GM21390 (cell line): ENCODE measurements at regions not wholly inside any gene's neighbourhood (a gene's known extent, or its start where the extent isn't known, plus 50 kb on each side); places are given as distances from the start of the nearest gene placed in this dataset.
"Not testable (repeated sequence)": the region's sequence is repeated elsewhere in the genome, so short reads cannot be mapped to it uniquely, and the experiment has no call there.

Source experiments
- ATAC-seq: cut with Tn5 transposase; IDR thresholded peaks from one replicate; pipeline ENCODE4 v1.9.1; 2021; ENCODE audit not compliant: unreplicated experiment

DNA sequence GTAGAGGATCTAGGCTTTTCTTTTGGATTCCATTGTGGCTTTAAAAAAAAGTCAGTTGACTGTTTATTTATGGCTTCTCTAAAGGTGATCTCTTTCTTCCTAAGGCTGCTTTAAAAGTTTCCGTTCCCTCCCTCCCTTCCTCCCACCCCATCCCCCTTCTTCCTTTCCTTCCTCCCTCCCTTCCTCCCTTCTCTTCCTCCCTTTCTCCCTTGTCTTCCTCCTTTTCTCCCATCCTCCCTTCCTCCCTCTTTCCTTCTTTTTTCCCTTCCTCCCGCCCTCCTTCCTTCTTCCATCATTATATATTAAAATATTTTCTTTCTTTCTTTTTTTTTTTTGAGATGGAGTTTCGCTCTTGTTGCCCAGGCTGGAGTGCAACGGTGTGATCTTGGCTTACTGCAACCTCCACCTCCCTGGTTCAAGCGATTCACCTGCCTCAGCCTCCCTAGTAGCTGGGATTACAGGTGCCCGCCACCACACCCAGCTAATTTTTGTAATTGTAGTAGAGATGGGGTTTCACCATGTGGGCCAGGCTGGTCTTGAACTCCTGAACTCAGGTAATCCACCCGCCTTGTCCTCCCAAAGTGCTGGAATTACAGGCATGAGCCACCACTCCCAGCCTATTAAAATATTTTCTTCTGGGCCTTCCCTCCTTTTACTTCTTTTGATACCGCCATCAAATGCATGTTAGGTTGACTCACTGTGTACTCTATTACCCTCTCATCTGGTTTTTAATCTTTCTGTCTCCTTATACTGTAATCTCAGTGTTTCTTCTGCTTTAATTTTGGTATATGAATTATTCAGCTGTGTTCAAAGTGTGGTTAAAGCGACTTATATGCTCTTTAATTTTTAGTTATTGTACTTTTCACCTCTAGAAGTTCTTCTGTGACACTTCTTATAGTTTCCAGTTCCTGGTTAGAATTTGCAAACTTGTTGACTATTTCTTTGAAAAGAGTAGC is 59.2 kb upstream of the ATP5PO start:
- ATAC-seq = no peak

- ATAC-seq = no peak
Measured at GRCh38 chr21:33973268-33973667, 57.7 kb upstream of the ATP5PO start.

DNA sequence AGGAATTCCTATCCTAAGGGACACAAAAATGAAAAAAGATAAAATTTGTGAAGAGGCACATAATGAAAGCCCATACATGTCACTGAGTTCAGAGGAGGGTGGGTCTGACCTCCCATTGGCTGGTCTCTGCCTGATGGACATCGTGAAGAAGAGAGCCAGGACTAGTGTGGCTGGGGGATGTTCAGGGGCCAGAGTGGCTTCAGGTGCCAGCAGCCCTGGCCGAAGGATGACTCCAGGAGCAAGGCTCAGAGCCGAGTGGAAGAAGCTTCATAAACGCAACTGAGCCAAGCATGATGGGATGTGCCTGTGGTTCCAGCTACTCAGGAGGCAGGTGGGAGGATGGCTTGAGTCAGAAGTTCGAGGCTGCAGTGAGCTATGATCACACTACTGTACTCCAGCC is 56.9 kb upstream of the ATP5PO start:
- no peak for ATAC-seq

GRCh38 chr21:33971492-33972013 is 55.9 kb upstream of the ATP5PO start:
- no peak for ATAC-seq

GRCh38 chr21:33969581-33969980 is 54.0 kb upstream of the ATP5PO start:
- ATAC-seq = no peak

- ATAC-seq = no peak
Measured at GRCh38 chr21:33968995-33969348, 53.4 kb upstream of the ATP5PO start.

- ATAC-seq = no peak
Measured at GRCh38 chr21:33968080-33968994, 52.7 kb upstream of the ATP5PO start.

DNA sequence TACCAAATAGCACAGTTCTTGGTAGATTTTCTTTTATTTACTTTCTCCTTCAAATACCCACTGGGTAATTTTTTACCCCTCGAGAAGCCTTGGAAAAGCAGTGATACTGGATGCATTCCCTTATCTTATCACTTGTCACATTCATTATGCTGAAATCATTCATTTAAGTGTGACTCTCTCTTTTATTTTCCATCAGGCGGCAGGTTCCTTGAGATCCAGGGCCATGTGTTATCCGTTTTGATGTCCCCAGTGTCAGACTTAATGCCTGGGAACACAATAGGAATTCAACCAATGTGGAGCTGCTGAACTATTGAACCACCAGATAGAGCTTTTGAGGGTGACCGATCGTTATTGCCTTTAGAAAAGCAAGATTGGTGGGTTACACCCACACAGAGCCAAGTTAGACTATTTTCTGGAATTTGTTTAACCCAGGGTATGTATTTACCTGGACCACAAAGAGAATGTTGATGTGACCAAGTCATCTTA is 51.5 kb upstream of the ATP5PO start:
- ATAC-seq = no peak

DNA sequence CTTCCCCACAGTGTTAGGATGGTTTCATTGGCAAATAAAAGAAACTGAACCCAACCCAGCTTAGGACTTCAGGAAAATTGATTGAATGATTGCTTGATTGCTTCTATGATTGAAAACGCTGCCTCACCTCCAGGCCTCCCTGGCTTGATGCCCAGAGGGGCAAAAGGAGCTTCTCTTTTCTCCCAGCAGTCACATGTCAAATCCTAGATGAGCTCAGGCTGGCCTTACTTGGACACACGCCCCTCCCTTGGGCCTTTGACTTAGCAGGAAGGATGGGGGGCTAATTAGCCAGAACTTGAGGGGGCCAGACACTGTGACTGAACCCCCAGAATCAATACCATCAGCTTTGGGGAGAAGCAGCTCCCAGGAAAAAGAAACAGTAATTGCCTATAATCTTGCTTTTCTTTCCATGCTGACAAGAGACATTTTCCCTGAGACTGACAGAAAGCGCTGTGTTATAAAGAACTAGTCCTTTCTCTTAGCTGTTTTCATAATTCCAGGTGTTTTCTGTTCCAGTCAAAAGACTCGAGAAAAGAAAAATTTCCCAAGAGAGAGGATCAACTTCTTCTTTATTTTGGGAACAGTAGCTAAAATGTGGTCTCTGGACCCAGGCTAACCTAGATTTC is 50.8 kb upstream of the ATP5PO start:
- no peak for ATAC-seq

- ATAC-seq = not testable (repeated sequence)
Measured at GRCh38 chr21:33965662-33966061, 50.1 kb upstream of the ATP5PO start.
